ENCODE measurements at regions not wholly inside any gene's neighbourhood (a gene's known extent, or its start where the extent isn't known, plus 50 kb on each side); places are given as distances from the start of the nearest gene placed in this dataset.

DNA sequence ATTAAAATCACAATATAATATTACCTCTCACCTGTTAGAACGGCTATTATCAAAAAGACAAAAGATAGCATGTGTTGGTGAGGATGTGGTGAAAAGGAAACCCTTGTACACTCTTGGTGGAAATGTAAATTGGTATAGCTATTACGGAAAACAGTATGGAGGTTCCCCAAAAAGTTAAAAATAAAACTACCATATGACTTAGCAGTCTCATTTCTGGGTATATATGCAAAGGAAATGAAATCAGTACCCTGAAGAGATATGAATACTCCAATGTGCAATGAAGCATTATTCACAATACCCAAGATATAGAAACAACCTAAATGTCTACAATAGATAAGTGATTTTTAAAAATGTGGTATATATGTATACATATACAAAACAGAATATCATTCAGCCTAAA is 199.9 kb downstream of the SNX18 start:
- no peak for TF ChIP-seq MXI1 (IDR thresholded peaks at IDR 0.05; ENCODE audit: low read depth, low read length)
- TF ChIP-seq YY1 (IDR thresholded peaks at IDR 0.05; ENCODE audit: low read depth), result no peak
- no peak for TF ChIP-seq TAF1 (IDR thresholded peaks at IDR 0.05; ENCODE audit: borderline replicate concordance, low read depth, low read length)
- TF ChIP-seq, protein P1, sequence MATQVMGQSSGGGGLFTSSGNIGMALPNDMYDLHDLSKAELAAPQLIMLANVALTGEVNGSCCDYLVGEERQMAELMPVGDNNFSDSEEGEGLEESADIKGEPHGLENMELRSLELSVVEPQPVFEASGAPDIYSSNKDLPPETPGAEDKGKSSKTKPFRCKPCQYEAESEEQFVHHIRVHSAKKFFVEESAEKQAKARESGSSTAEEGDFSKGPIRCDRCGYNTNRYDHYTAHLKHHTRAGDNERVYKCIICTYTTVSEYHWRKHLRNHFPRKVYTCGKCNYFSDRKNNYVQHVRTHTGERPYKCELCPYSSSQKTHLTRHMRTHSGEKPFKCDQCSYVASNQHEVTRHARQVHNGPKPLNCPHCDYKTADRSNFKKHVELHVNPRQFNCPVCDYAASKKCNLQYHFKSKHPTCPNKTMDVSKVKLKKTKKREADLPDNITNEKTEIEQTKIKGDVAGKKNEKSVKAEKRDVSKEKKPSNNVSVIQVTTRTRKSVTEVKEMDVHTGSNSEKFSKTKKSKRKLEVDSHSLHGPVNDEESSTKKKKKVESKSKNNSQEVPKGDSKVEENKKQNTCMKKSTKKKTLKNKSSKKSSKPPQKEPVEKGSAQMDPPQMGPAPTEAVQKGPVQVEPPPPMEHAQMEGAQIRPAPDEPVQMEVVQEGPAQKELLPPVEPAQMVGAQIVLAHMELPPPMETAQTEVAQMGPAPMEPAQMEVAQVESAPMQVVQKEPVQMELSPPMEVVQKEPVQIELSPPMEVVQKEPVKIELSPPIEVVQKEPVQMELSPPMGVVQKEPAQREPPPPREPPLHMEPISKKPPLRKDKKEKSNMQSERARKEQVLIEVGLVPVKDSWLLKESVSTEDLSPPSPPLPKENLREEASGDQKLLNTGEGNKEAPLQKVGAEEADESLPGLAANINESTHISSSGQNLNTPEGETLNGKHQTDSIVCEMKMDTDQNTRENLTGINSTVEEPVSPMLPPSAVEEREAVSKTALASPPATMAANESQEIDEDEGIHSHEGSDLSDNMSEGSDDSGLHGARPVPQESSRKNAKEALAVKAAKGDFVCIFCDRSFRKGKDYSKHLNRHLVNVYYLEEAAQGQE (IDR thresholded peaks at IDR 0.05; ENCODE audit: low read depth, low read length), result no peak
- no peak for TF ChIP-seq EP300 (IDR thresholded peaks at IDR 0.05; ENCODE audit: borderline replicate concordance in 1 of 2, low read depth in 1 of 2, low read length in 1 of 2)
- TF ChIP-seq, protein P2, sequence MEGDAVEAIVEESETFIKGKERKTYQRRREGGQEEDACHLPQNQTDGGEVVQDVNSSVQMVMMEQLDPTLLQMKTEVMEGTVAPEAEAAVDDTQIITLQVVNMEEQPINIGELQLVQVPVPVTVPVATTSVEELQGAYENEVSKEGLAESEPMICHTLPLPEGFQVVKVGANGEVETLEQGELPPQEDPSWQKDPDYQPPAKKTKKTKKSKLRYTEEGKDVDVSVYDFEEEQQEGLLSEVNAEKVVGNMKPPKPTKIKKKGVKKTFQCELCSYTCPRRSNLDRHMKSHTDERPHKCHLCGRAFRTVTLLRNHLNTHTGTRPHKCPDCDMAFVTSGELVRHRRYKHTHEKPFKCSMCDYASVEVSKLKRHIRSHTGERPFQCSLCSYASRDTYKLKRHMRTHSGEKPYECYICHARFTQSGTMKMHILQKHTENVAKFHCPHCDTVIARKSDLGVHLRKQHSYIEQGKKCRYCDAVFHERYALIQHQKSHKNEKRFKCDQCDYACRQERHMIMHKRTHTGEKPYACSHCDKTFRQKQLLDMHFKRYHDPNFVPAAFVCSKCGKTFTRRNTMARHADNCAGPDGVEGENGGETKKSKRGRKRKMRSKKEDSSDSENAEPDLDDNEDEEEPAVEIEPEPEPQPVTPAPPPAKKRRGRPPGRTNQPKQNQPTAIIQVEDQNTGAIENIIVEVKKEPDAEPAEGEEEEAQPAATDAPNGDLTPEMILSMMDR (IDR thresholded peaks at IDR 0.05), result no peak
- TF ChIP-seq, protein P3, sequence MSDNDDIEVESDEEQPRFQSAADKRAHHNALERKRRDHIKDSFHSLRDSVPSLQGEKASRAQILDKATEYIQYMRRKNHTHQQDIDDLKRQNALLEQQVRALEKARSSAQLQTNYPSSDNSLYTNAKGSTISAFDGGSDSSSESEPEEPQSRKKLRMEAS (IDR thresholded peaks at IDR 0.05; ENCODE audit: low read depth), result no peak
- TF ChIP-seq, protein P4, sequence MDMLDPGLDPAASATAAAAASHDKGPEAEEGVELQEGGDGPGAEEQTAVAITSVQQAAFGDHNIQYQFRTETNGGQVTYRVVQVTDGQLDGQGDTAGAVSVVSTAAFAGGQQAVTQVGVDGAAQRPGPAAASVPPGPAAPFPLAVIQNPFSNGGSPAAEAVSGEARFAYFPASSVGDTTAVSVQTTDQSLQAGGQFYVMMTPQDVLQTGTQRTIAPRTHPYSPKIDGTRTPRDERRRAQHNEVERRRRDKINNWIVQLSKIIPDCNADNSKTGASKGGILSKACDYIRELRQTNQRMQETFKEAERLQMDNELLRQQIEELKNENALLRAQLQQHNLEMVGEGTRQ (IDR thresholded peaks at IDR 0.05; ENCODE audit: borderline replicate concordance, low read depth, low read length), result no peak
- TF ChIP-seq POLR2AphosphoS5 (IDR thresholded peaks at IDR 0.05; ENCODE audit: low read depth, low read length), result no peak
- no peak for TF ChIP-seq TCF12 (IDR thresholded peaks at IDR 0.05)
- TF ChIP-seq EZH2phosphoT487 (IDR thresholded peaks at IDR 0.05; ENCODE audit: borderline replicate concordance, low read depth), result no peak
- no peak for TF ChIP-seq TEAD4 (IDR thresholded peaks at IDR 0.05; ENCODE audit: borderline replicate concordance, insufficient read depth)

All from SK-N-SH (cell line).